Skeletal muscle tissue (tissue), 3 donors: ENCODE measurements at regions not wholly inside any gene's neighbourhood (a gene's known extent, or its start where the extent isn't known, plus 50 kb on each side); places are given as distances from the start of the nearest gene placed in this dataset.

Source experiments
- H3K27ac ChIP-seq: one replicate; pipeline ENCODE4 v1.7.0; 2013; ENCODE audit warnings: mild to moderate bottlenecking, low read depth, low read length, inconsistent platforms
- H3K27me3 ChIP-seq, 3 donors: one replicate each; pipeline ENCODE4 v1.7.0; 2013; ENCODE audit warnings: low read length in 3 of 3; ENCODE audit not compliant: control insufficient read depth in 3 of 3, insufficient read depth in 3 of 3
- H3K36me3 ChIP-seq, 3 donors: one replicate each; pipeline ENCODE4 v1.7.0; 2013; ENCODE audit warnings: low read length in 3 of 3; ENCODE audit not compliant: control insufficient read depth in 3 of 3, insufficient read depth in 3 of 3
- H3K4me1 ChIP-seq, 3 donors: one replicate each; pipeline ENCODE4 v1.7.0; 2013; ENCODE audit warnings: low read length in 3 of 3, mild to moderate bottlenecking in 3 of 3; ENCODE audit not compliant: control insufficient read depth in 3 of 3, insufficient read depth in 3 of 3
- H3K4me3 ChIP-seq, 3 donors: one replicate each; pipeline ENCODE4 v1.7.0; 2013; ENCODE audit warnings: low read length in 3 of 3
- H3K9ac ChIP-seq, 3 donors: one replicate each; pipeline ENCODE4 v1.7.0; 2013; ENCODE audit warnings: low read length in 3 of 3, mild to moderate bottlenecking in 3 of 3, moderate library complexity in 2 of 3, low read depth in 1 of 3
- H3K9me3 ChIP-seq, 3 donors: one replicate each; pipeline ENCODE4 v1.7.0; 2013; ENCODE audit warnings: low read length in 3 of 3; ENCODE audit not compliant: control insufficient read depth in 3 of 3
- donor health status: Osteomylitis.

- Histone ChIP-seq H3K9me3 (no peaks in the 10 kb centered on the region), H3K4me1 (no peaks in the 10 kb centered on the region), H3K9ac (no peak overlapping the region)
These were observed 158.0 kb upstream of the ALG10B start for GRCh38 chr12:38158428-38159091.

GRCh38 chr12:38159092-38159551, 157.5 kb upstream of the ALG10B start:
- H3K9ac ChIP-seq = no peak overlapping the region
- no peak overlapping the region for H3K27ac ChIP-seq
- no peaks in the 10 kb centered on the region for H3K36me3 ChIP-seq
- no peak overlapping the region for H3K4me3 ChIP-seq
- H3K4me1 ChIP-seq = no peaks in the 10 kb centered on the region
- no peaks in the 10 kb centered on the region for H3K27me3 ChIP-seq
- H3K9me3 ChIP-seq = no peaks in the 10 kb centered on the region

More at GRCh38 chr12:38158428-38159091, 158.0 kb upstream of the ALG10B start:
- Histone ChIP-seq H3K36me3 (no peaks in the 10 kb centered on the region), H3K27ac (no peak overlapping the region), H3K27me3 (no peaks in the 10 kb centered on the region), H3K4me3 (no peak overlapping the region)

GRCh38 chr12:38159591-38160317, 156.8 kb upstream of the ALG10B start:
- Histone ChIP-seq H3K9me3 (no peaks in the 10 kb centered on the region), H3K27me3 (no peaks in the 10 kb centered on the region), H3K36me3 (no peaks in the 10 kb centered on the region), H3K27ac (no peak overlapping the region), H3K9ac (no peak overlapping the region), H3K4me1 (no peaks in the 10 kb centered on the region), H3K4me3 (no peak overlapping the region)

- H3K27me3 ChIP-seq = no peaks in the 10 kb centered on the region
- no peak overlapping the region for H3K27ac ChIP-seq
- no peak overlapping the region for H3K9ac ChIP-seq
- no peaks in the 10 kb centered on the region for H3K36me3 ChIP-seq
- no peaks in the 10 kb centered on the region for H3K4me1 ChIP-seq
- no peak overlapping the region for H3K4me3 ChIP-seq
- peaks cover 0 to 2% (median 0%) of the 10 kb centered on the region in 3 donors for H3K9me3 ChIP-seq
These were observed 156.1 kb upstream of the ALG10B start for GRCh38 chr12:38160318-38161122.

GRCh38 chr12:38161123-38162000, 155.2 kb upstream of the ALG10B start:
- no peak overlapping the region for H3K27ac ChIP-seq
- H3K9me3 ChIP-seq = peaks cover 0 to 2% (median under 1%) of the 10 kb centered on the region in 3 donors
- H3K27me3 ChIP-seq = no peaks in the 10 kb centered on the region
- no peak overlapping the region for H3K4me3 ChIP-seq
- H3K9ac ChIP-seq = no peak overlapping the region
- no peaks in the 10 kb centered on the region for H3K36me3 ChIP-seq
- no peaks in the 10 kb centered on the region for H3K4me1 ChIP-seq

- H3K9ac ChIP-seq = no peak overlapping the region
- H3K4me3 ChIP-seq = no peak overlapping the region
- H3K27me3 ChIP-seq = no peaks in the 10 kb centered on the region
- no peaks in the 10 kb centered on the region for H3K36me3 ChIP-seq
- peaks cover 0 to 4% (median 2%) of the 10 kb centered on the region in 3 donors for H3K9me3 ChIP-seq
- H3K27ac ChIP-seq = no peak overlapping the region
- H3K4me1 ChIP-seq = no peaks in the 10 kb centered on the region
These were observed 154.6 kb upstream of the ALG10B start for GRCh38 chr12:38162013-38162412.

GRCh38 chr12:38162708-38163441, 153.7 kb upstream of the ALG10B start:
- Histone ChIP-seq H3K9me3 (peaks cover 0 to 4% (median 2%) of the 10 kb centered on the region in 3 donors), H3K4me3 (no peak overlapping the region), H3K36me3 (no peaks in the 10 kb centered on the region), H3K27me3 (no peaks in the 10 kb centered on the region), H3K4me1 (no peaks in the 10 kb centered on the region), H3K9ac (no peak overlapping the region), H3K27ac (no peak overlapping the region)

GRCh38 chr12:38163442-38163801, 153.2 kb upstream of the ALG10B start:
- peaks cover 0 to 4% (median 2%) of the 10 kb centered on the region in 3 donors for H3K9me3 ChIP-seq
- no peak overlapping the region for H3K27ac ChIP-seq
- no peaks in the 10 kb centered on the region for H3K27me3 ChIP-seq
- H3K9ac ChIP-seq = no peak overlapping the region
- H3K4me3 ChIP-seq = no peak overlapping the region
- no peaks in the 10 kb centered on the region for H3K36me3 ChIP-seq
- no peaks in the 10 kb centered on the region for H3K4me1 ChIP-seq

GRCh38 chr12:38166225-38166624, 150.3 kb upstream of the ALG10B start:
- no peak overlapping the region for H3K4me3 ChIP-seq
- no peaks in the 10 kb centered on the region for H3K4me1 ChIP-seq
- H3K9me3 ChIP-seq = peaks cover 0 to 4% (median 2%) of the 10 kb centered on the region in 3 donors
- H3K27ac ChIP-seq = no peak overlapping the region
- H3K36me3 ChIP-seq = no peaks in the 10 kb centered on the region
- no peaks in the 10 kb centered on the region for H3K27me3 ChIP-seq
- H3K9ac ChIP-seq = no peak overlapping the region
